H1 (cell line): ENCODE measurements at regions not wholly inside any gene's neighbourhood (a gene's known extent, or its start where the extent isn't known, plus 50 kb on each side); places are given as distances from the start of the nearest gene placed in this dataset.

Source experiments
- HDAC2 ChIP-seq, 2 experiments: fragments of 300-600 bp in 1 of 2; sonication (generic) in 1 of 2; IDR thresholded peaks; 2 replicates each; pipeline ENCODE4 v1.6.1; 2011 to 2012; ENCODE audit warnings: low read depth in 2 of 2, low read length in 2 of 2, mild to moderate bottlenecking in 2 of 2, moderate library complexity in 2 of 2, borderline replicate concordance in 1 of 2, inconsistent platforms in 1 of 2
- JUND ChIP-seq: IDR thresholded peaks from 2 replicates; pipeline ENCODE4 v1.6.1; 2011; ENCODE audit warnings: mild to moderate bottlenecking, improper control_type of control experiment, low read length
- POLR2AphosphoS5 ChIP-seq: IDR thresholded peaks from 2 replicates; pipeline ENCODE4 v1.6.1; 2011; ENCODE audit warnings: low read depth, low read length
- SP1 ChIP-seq: IDR thresholded peaks from 2 replicates; pipeline ENCODE4 v1.6.1; 2011; ENCODE audit warnings: low read depth, low read length
- TF ChIP-seq, protein P1 (sequence below), 3 experiments: IDR thresholded peaks; 1 replicate in 2 of 3; 2 replicates in 1 of 3; pipeline versions ENCODE4 v1.5.1 to v1.6.1; 2011; ENCODE audit warnings: low read length in 3 of 3, mild to moderate bottlenecking in 3 of 3, inconsistent platforms in 2 of 3, low read depth in 1 of 3, moderate library complexity in 1 of 3; ENCODE audit not compliant: insufficient read depth in 1 of 3; ENCODE audit errors: control extremely low read depth in 1 of 3

DNA sequence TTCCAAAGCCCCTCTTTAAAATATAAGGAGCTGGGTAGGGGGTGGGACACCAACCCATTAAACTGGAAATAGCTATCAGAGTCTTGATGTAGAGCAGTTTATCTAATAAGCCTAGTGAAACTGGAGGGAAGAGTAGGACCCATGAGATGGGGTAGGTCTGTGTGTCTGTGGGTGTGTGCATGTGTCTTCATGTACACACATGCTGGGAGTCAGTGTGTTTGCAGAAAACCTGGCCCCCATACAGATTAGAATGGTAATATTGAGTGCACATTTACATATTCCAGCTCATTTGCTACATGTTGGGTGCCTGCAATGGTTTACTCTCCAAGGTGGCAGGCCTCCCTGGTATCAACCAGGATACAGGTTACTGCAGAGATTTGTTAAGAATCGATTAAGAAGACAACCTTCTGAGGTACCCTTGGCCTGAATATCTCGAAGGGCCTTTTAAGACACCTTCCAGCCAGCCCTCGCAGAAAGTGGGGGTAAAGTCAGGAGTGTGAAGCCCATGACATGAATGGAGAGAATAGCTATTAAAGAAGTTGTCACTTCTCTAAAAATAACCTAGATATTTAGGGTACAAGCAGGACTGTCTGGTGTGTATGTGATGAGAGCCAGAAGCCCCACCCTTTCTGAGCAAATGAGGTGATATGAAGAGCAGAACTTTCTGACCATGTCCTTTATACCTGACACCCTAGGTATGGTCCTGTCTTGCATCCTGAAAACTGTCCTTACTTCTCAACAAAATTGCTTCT lies 75.7 kb upstream of the TEX13D start:
- TF ChIP-seq SP1: no peak
- TF ChIP-seq, protein P1, sequence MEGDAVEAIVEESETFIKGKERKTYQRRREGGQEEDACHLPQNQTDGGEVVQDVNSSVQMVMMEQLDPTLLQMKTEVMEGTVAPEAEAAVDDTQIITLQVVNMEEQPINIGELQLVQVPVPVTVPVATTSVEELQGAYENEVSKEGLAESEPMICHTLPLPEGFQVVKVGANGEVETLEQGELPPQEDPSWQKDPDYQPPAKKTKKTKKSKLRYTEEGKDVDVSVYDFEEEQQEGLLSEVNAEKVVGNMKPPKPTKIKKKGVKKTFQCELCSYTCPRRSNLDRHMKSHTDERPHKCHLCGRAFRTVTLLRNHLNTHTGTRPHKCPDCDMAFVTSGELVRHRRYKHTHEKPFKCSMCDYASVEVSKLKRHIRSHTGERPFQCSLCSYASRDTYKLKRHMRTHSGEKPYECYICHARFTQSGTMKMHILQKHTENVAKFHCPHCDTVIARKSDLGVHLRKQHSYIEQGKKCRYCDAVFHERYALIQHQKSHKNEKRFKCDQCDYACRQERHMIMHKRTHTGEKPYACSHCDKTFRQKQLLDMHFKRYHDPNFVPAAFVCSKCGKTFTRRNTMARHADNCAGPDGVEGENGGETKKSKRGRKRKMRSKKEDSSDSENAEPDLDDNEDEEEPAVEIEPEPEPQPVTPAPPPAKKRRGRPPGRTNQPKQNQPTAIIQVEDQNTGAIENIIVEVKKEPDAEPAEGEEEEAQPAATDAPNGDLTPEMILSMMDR (IDR thresholded peaks at IDR 0.05; ENCODE audit: control extremely low read depth in 1 of 3, insufficient read depth in 1 of 3, low read depth in 1 of 3, low read length in 3 of 3): no peak
- TF ChIP-seq HDAC2 (IDR thresholded peaks at IDR 0.05; ENCODE audit: borderline replicate concordance in 1 of 2, low read depth in 2 of 2, low read length in 2 of 2): no peak
- TF ChIP-seq POLR2AphosphoS5: no peak
- TF ChIP-seq JUND: no peak
